Heart right ventricle (tissue), 16 donors: ENCODE measurements at regions not wholly inside any gene's neighbourhood (a gene's known extent, or its start where the extent isn't known, plus 50 kb on each side); places are given as distances from the start of the nearest gene placed in this dataset.

Source experiments
- ATAC-seq, 8 donors: fragments of 200-7000 bp; cut with Tn5 transposase; one replicate each; pipeline ENCODE4 v1.9.1; 2020; ENCODE audit warnings: mild to moderate bottlenecking in 8 of 8, moderate library complexity in 8 of 8, moderate number of reproducible peaks in 1 of 8
- DNase-seq, 2 donors: peaks; one replicate each; pipeline ENCODE4 v3.0.0-alpha.2; 2020
- H3K27ac ChIP-seq, 10 donors: fragments of 200-600 bp; sonication (generic) in 2 of 10; one replicate each; pipeline versions ENCODE4 v1.5.0 to v1.8.0; 2020 to 2022; ENCODE audit warnings: mild to moderate bottlenecking in 3 of 10
- H3K27me3 ChIP-seq, 7 donors: fragments of 200-600 bp; one replicate each; pipeline ENCODE4 v1.8.0; 2021 to 2022; ENCODE audit warnings: mild to moderate bottlenecking in 2 of 7
- H3K36me3 ChIP-seq, 9 donors: fragments of 200-600 bp; sonication (generic) in 1 of 9; one replicate each; pipeline versions ENCODE4 v1.5.0 to v1.8.0; 2020 to 2022; ENCODE audit warnings: mild to moderate bottlenecking in 2 of 9
- H3K4me1 ChIP-seq, 9 donors: fragments of 200-600 bp; sonication (generic) in 1 of 9; one replicate each; pipeline versions ENCODE4 v1.5.0 to v1.8.0; 2020 to 2022; ENCODE audit warnings: mild to moderate bottlenecking in 4 of 9
- H3K4me3 ChIP-seq, 10 donors: fragments of 200-600 bp; sonication (generic) in 2 of 10; one replicate each; pipeline versions ENCODE4 v1.5.0 to v1.8.0; 2020 to 2022; ENCODE audit warnings: mild to moderate bottlenecking in 7 of 10, moderate library complexity in 2 of 10
- H3K9me3 ChIP-seq, 11 donors: fragments of 200-600 bp in 10 of 11; sonication (generic) in 2 of 11; one replicate each; pipeline versions ENCODE4 v1.5.0 to v1.8.0; 2013 to 2022; ENCODE audit warnings: mild to moderate bottlenecking in 2 of 11, control low read depth in 1 of 11, moderate library complexity in 1 of 11
- CTCF ChIP-seq, 9 donors: fragments of 200-600 bp; sonication (generic) in 2 of 9; IDR thresholded peaks; one replicate each; pipeline versions ENCODE4 v1.5.0 to v1.8.0; 2021 to 2022; ENCODE audit warnings: antibody characterized with exemption in 9 of 9, mild to moderate bottlenecking in 5 of 9, moderate library complexity in 1 of 9
- WGBS, 2 donors: extraction: QIAGEN DNeasy Blood & Tissue Kit; methylation state at CpG; one replicate each; pipeline ENCODE4 v1.1.7; 2013; ENCODE audit warnings: inconsistent platforms in 1 of 2; 5-methylcytosine and 5-hydroxymethylcytosine counted together
- intact Hi-C, 10 donors: fragments of 100-400 bp; cut with DNase I; formaldehyde crosslinking; loops; one replicate each; pipeline versions ENCODE4 v1.11.1 to v1.14.2; 2022
- donor health status: Arrhythmogenic right ventricular cardiomyopathy.
- donor health status: ischemic (EF 13 %, LVEDD 7.1; RV severe dilation, severe dysfunction).
- donor health status: healthy with polysubstance abuse.
- donor health status: DM: no; HTN: yes; CAD: no.
- donor health status: DM: no; HTN: no; CAD: no.
- donor health status: ischemic (EF 25% LVEDD 6.9; RV normal size, moderate dysfunction).
- donor health status: ischemic (EF 25% LVEDD 5.7; RV mildly dilated, moderate dysfunction).
- donor health status: healthy.
- donor health status: DM: yes; HTN: yes; CAD: no.
- donor health status: Ischemic cardiomyopathy.
- donor health status: ischemic (EF 35%, LVEDD 5.7; RV mildly dilated, moderate dysfunction).
- donor health status: nonischemic (EF 11% LVEDD 7.7; RV severe dilation, severe dysfunction).
- donor health status: DM: yes; HTN: yes; CAD: no.
- donor health status: PGD.
- donor health status: ischemic (EF 29% LVEDD 5.4; RV normal size, mild dysfunction).
- donor health status: nonischemic (EF 23%, LVEDD 6.1; RV moderate dilation, normal function).

GRCh38 chr5:68834491-68834981 is 259.3 kb upstream of the SLC30A5 start:
- Histone ChIP-seq H3K4me3 (no peak overlapping the region), H3K36me3 (no peaks in the 10 kb centered on the region), H3K9me3 (peaks cover 0 to 2% (median 0%) of the 10 kb centered on the region in 11 donors), H3K4me1 (no peaks in the 10 kb centered on the region), H3K27me3 (no peaks in the 10 kb centered on the region), H3K27ac (no peak overlapping the region)
- DNase-seq (no peak), ATAC-seq (peak in 1 of 8 donors; percentile 74)
- no peak for TF ChIP-seq CTCF (IDR thresholded peaks at IDR 0.05)
- intact Hi-C loops = no loop called here
- WGBS, 2 donors = 87 to 93% methylated on average over 4 of the region's 4 CpGs

GRCh38 chr5:68838157-68838718 is 255.6 kb upstream of the SLC30A5 start:
- WGBS, 2 donors = 81 to 84% methylated on average over 3 of the region's 3 CpGs
- Histone ChIP-seq H3K4me1 (no peaks in the 10 kb centered on the region), H3K27me3 (no peaks in the 10 kb centered on the region), H3K36me3 (no peaks in the 10 kb centered on the region), H3K9me3 (no peaks in the 10 kb centered on the region), H3K27ac (no peak overlapping the region), H3K4me3 (no peak overlapping the region)
- DNase-seq (no peak), ATAC-seq (no peak)
- intact Hi-C loops = no loop called here
- TF ChIP-seq CTCF (IDR thresholded peaks at IDR 0.05) = no peak

GRCh38 chr5:68839019-68839552 is 254.7 kb upstream of the SLC30A5 start:
- intact Hi-C loops = no loop called here
- ATAC-seq = no peak
- WGBS, 2 donors = 70 to 86% methylated on average over 5 of the region's 5 CpGs
- H3K4me1 ChIP-seq = no peaks in the 10 kb centered on the region
- H3K27ac ChIP-seq = no peak overlapping the region
- no peaks in the 10 kb centered on the region for H3K9me3 ChIP-seq
- DNase-seq = no peak
- H3K27me3 ChIP-seq = no peaks in the 10 kb centered on the region
- TF ChIP-seq CTCF (IDR thresholded peaks at IDR 0.05) = no peak
- no peak overlapping the region for H3K4me3 ChIP-seq
- H3K36me3 ChIP-seq = no peaks in the 10 kb centered on the region

- intact Hi-C loops = no loop called here
- Histone ChIP-seq H3K27ac (no peak overlapping the region), H3K4me3 (no peak overlapping the region), H3K4me1 (peaks cover 0 to 14% (median 0%) of the 10 kb centered on the region in 9 donors), H3K27me3 (no peaks in the 10 kb centered on the region), H3K9me3 (no peaks in the 10 kb centered on the region), H3K36me3 (no peaks in the 10 kb centered on the region)
- DNase-seq (no peak), ATAC-seq (no peak)
- 93 to 94% methylated on average over 3 of the region's 3 CpGs for WGBS, 2 donors
- no peak for TF ChIP-seq CTCF (IDR thresholded peaks at IDR 0.05)
Observed at GRCh38 chr5:68843624-68844364, 250.0 kb upstream of the SLC30A5 start.
